HCT116 (cell line): ENCODE measurements at regions not wholly inside any gene's neighbourhood (a gene's known extent, or its start where the extent isn't known, plus 50 kb on each side); places are given as distances from the start of the nearest gene placed in this dataset.
A peak's percentile ranks its signal among the peaks of the same experiment; 100 is the strongest.
"Not testable (repeated sequence)": the region's sequence is repeated elsewhere in the genome, so short reads cannot be mapped to it uniquely, and the experiment has no call there.

Experiments
- ATAC-seq: fragments of 200-7000 bp; cut with Tn5 transposase; 2 replicates; pipeline ENCODE4 v1.9.1; 2020; ENCODE audit warnings: mild to moderate bottlenecking, moderate library complexity
- BruUV-seq: library from RNA; stranded (reverse); fragments of 400-500 nt; replicated peaks from 2 replicates; lab custom pipeline; 2021; lab: Mats Ljungman, UMichigan
- CTCF ChIA-PET: fragments of 300-600 bp; sonication (Branson Sonifier 250); formaldehyde crosslinking; loops from one replicate; lab custom pipeline; 2021; ENCODE audit warnings: antibody characterized with exemption; lab: Charles Lee
- POLR2A ChIA-PET: fragments of 300-600, 350-600 bp; sonication (Branson Sonifier 250); formaldehyde crosslinking; loops from one replicate; lab custom pipeline; 2021; ENCODE audit warnings: antibody characterized with exemption; lab: Charles Lee
- RAD21 ChIA-PET, 2 experiments: fragments of 300-600 bp; sonication (Branson Sonifier 250); formaldehyde crosslinking; loops; one replicate each; lab custom pipeline; 2023; ENCODE audit warnings: low total read pairs in 2 of 2; ENCODE audit not compliant: uncharacterized antibody in 2 of 2, unreplicated experiment in 2 of 2, low non-redundant PET in 1 of 2; lab: Charles Lee
- DNase-seq: peaks from one replicate; pipeline ENCODE4 v3.0.0-alpha.2; 2010; ENCODE audit warnings: low read depth, low spot score
- H2AFZ ChIP-seq: fragments of 200-600 bp; shearing (Covaris generic), sonication (generic); 2 replicates; pipeline ENCODE4 v1.6.1; 2017; ENCODE audit warnings: low read depth, mixed run types, mixed read lengths, antibody characterized with exemption, low read length; ENCODE audit not compliant: poor library complexity, severe bottlenecking
- H3K27ac ChIP-seq: 2 replicates; pipeline ENCODE4 v1.5.1; 2012; ENCODE audit warnings: low read depth, low read length
- H3K27me3 ChIP-seq: fragments of 200-600 bp; sonication (generic); 2 replicates; pipeline ENCODE4 v1.6.1; 2016; ENCODE audit warnings: mixed run types, low read length, mixed read lengths; ENCODE audit not compliant: insufficient read depth
- H3K36me3 ChIP-seq, 2 experiments: fragments of 200-500 bp in 1 of 2; fragments of 200-600 bp in 1 of 2; sonication (Bioruptor generic) in 1 of 2; sonication (generic) in 1 of 2; 2 replicates each; pipeline versions ENCODE4 v1.5.1 to v1.6.1; 2014 to 2016; ENCODE audit warnings: low read length in 2 of 2, inconsistent platforms in 1 of 2, mixed read lengths in 1 of 2, mixed run types in 1 of 2; ENCODE audit not compliant: insufficient read depth in 2 of 2, control insufficient read depth in 1 of 2
- H3K4me1 ChIP-seq, 2 experiments: fragments of 200-600 bp in 1 of 2; sonication (generic) in 1 of 2; 2 replicates each; pipeline versions ENCODE4 v1.5.1 to v1.6.1; 2012 to 2017; ENCODE audit warnings: low read length in 2 of 2, inconsistent platforms in 1 of 2, mild to moderate bottlenecking in 1 of 2, mixed read lengths in 1 of 2, mixed run types in 1 of 2, moderate library complexity in 1 of 2; ENCODE audit not compliant: insufficient read depth in 2 of 2, control insufficient read depth in 1 of 2
- H3K4me2 ChIP-seq: fragments of 200-600 bp; sonication (generic); 2 replicates; pipeline ENCODE4 v1.6.1; 2017; ENCODE audit warnings: mixed run types, low read length, mixed read lengths
- H3K4me3 ChIP-seq, 2 experiments: fragments of 200-600 bp in 1 of 2; sonication (generic) in 1 of 2; replicated peaks in 1 of 2; 2 replicates each; pipeline ENCODE4 v1.5.1; 2011 to 2016; ENCODE audit warnings: low read length in 2 of 2, control low read depth in 1 of 2, low read depth in 1 of 2, mild to moderate bottlenecking in 1 of 2, mixed read lengths in 1 of 2, mixed run types in 1 of 2
- H3K79me2 ChIP-seq: fragments of 200-600 bp; sonication (generic); 2 replicates; pipeline ENCODE4 v1.6.1; 2017; ENCODE audit warnings: mild to moderate bottlenecking, mixed run types, low read length, moderate library complexity, mixed read lengths; ENCODE audit not compliant: insufficient read depth
- H3K9ac ChIP-seq: fragments of 200-600 bp; sonication (generic); 2 replicates; pipeline ENCODE4 v1.6.1; 2016; ENCODE audit warnings: low read length, mixed read lengths
- H3K9me2 ChIP-seq: fragments of 200-600 bp; sonication (generic), shearing (Covaris generic); 2 replicates; pipeline ENCODE4 v1.6.1; 2017; ENCODE audit warnings: mixed run types, mild to moderate bottlenecking, moderate library complexity; ENCODE audit not compliant: insufficient read depth
- H3K9me3 ChIP-seq, 2 experiments: fragments of 200-500 bp in 1 of 2; fragments of 200-600 bp in 1 of 2; sonication (Bioruptor generic) in 1 of 2; sonication (generic) in 1 of 2; 2 replicates each; pipeline ENCODE4 v1.6.1; 2014 to 2017; ENCODE audit warnings: low read length in 2 of 2, mixed read lengths in 2 of 2, inconsistent platforms in 1 of 2, low read depth in 1 of 2, mild to moderate bottlenecking in 1 of 2, mixed run types in 1 of 2, moderate library complexity in 1 of 2; ENCODE audit not compliant: control insufficient read depth in 1 of 2, insufficient read depth in 1 of 2
- H4K20me1 ChIP-seq: fragments of 200-600 bp; sonication (generic), shearing (Covaris generic); 2 replicates; pipeline ENCODE4 v1.6.1; 2017; ENCODE audit warnings: mixed run types, mild to moderate bottlenecking, moderate library complexity; ENCODE audit not compliant: insufficient read depth
- CTCF ChIP-seq, 3 experiments: fragments of 200-600 bp in 1 of 3; sonication (generic) in 1 of 3; IDR thresholded peaks in 2 of 3; conservative IDR thresholded peaks in 1 of 3; 2 replicates each; pipeline ENCODE4 v1.5.1; 2012 to 2017; ENCODE audit warnings: low read depth in 2 of 3, low read length in 2 of 3, antibody characterized with exemption in 1 of 3, borderline replicate concordance in 1 of 3, control low read depth in 1 of 3, mild to moderate bottlenecking in 1 of 3, mixed read lengths in 1 of 3, mixed run types in 1 of 3, moderate library complexity in 1 of 3; ENCODE audit not compliant: insufficient read depth in 1 of 3
- POLR2AphosphoS5 ChIP-seq: IDR thresholded peaks from 2 replicates; pipeline ENCODE4 v1.6.1; 2011; ENCODE audit warnings: mild to moderate bottlenecking, low read depth, low read length, moderate library complexity
- intact Hi-C: fragments of 100-400 bp; cut with micrococcal nuclease; formaldehyde crosslinking; loops from 2 replicates; pipeline ENCODE4 v1.10.0; 2022

DNA sequence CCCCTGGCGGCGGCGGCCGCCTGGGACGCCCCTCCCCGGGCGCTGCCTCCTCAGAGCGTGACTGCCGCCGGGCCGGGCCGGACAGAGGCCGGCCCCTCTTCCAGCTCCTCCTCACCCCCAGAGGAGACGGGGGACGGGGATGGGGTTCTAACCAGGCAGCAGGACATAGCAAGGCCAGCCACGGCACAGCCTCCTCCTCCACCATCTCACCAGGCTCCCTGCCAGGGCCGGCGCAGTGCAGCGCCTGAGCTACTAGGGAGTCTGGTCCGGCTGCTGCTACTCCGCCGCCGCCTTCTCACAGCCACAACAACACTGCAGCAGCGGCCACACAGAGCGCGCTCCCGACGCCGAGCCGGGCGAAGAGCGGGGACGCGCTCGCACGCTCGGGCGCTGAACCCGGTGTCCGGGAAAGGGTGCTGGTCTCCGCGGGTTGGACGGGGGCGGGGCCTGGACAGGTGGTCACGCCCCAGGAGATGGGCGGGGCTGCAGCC lies 112.3 kb downstream of the POTEC start:
- intact Hi-C loops, H3K79me2 ChIP-seq, POLR2A ChIA-PET, RAD21 ChIA-PET, H3K9me3 ChIP-seq, H3K4me1 ChIP-seq, H2AFZ ChIP-seq, H4K20me1 ChIP-seq, BruUV-seq, H3K27me3 ChIP-seq, CTCF ChIA-PET, H3K36me3 ChIP-seq, H3K9me2 ChIP-seq: not testable (repeated sequence)
- H3K4me3 ChIP-seq = peak overlapping the region; percentile 45 to 57
- peak; percentile 48 for DNase-seq
- peak overlapping the region; percentile 44; the same call in 1 of the 2 replicates for H3K9ac ChIP-seq
- peak overlapping the region; percentile 83 for H3K4me2 ChIP-seq
- peak overlapping the region; percentile 26; the same call in 1 of the 2 replicates for H3K27ac ChIP-seq
- TF ChIP-seq POLR2AphosphoS5 = 0 out of 2 replicates have a peak, but pooled peaks have one; percentile 17
- peak; percentile 62 for ATAC-seq

DNA sequence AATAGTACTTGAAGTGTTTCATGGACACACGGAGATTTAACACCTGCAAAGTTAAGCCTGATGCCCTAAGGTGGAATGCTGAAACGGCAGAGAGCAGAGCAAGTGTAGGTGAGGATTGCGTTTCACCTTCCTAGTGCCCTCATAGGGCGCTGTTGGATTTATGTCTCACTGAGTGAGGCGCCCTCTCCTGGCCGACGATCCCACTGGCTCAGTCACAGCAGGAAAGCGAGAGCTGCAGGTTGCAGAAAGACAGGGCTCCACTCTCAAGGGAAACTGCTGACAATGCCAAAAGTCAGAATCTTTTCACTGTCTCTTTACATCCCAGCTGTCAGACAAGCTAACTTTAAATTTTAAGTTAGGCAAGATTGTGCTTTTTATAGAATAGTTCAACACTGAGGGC lies 127.6 kb downstream of the POTEC start:
- H4K20me1 ChIP-seq, H3K27me3 ChIP-seq, H3K27ac ChIP-seq, H3K9me3 ChIP-seq, RAD21 ChIA-PET, H3K36me3 ChIP-seq, POLR2A ChIA-PET, DNase-seq, BruUV-seq, H3K9ac ChIP-seq, H3K4me1 ChIP-seq, H3K4me3 ChIP-seq, H3K9me2 ChIP-seq, H2AFZ ChIP-seq, ATAC-seq, H3K79me2 ChIP-seq, intact Hi-C loops, CTCF ChIA-PET: not testable (repeated sequence)
- peak overlapping the region; percentile 35 for H3K4me2 ChIP-seq
- TF ChIP-seq CTCF (IDR thresholded peaks at IDR 0.05 in 2 of 3, conservative IDR thresholded peaks at IDR 0.05 in 1 of 3; ENCODE audit: borderline replicate concordance in 1 of 3, insufficient read depth in 1 of 3, low read depth in 2 of 3, low read length in 2 of 3) = peak; percentile 24 to 46 (median 41); a peak in 5 of 6 replicates

DNA sequence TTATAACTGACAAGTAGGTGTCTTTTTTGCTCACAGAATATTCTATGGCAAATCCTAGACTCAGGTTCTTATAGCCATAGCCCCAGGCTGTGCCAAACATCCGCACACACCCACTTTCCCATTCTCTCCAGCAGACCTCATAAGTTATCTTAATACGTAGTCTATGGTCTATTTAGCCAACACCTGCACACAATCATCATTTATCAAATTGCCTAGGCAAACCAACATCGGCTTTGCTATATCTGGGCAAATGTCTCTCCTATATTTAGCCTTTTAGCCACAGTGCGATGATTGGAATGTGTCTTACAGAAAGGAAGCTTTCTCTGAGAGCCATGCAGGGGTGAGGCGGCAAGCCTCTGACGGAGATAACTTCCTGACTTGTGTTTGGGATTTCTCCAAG lies 128.0 kb downstream of the POTEC start:
- peak overlapping the region; percentile 35 for H3K4me2 ChIP-seq
- RAD21 ChIA-PET, BruUV-seq, H3K9me2 ChIP-seq, POLR2A ChIA-PET, intact Hi-C loops, H3K27me3 ChIP-seq, ATAC-seq, H3K27ac ChIP-seq, CTCF ChIA-PET, H3K79me2 ChIP-seq, H2AFZ ChIP-seq, H3K4me1 ChIP-seq, H3K9ac ChIP-seq, H3K36me3 ChIP-seq, DNase-seq, H3K4me3 ChIP-seq, H3K9me3 ChIP-seq, H4K20me1 ChIP-seq: not testable (repeated sequence)
